HepG2 (cell line): ENCODE measurements at regions not wholly inside any gene's neighbourhood (a gene's known extent, or its start where the extent isn't known, plus 50 kb on each side); places are given as distances from the start of the nearest gene placed in this dataset.

Experiments used
- ATAC-seq: fragments of 200-7000 bp; cut with Tn5 transposase; 3 replicates; pipeline ENCODE4 v1.9.1; 2020; ENCODE audit warnings: mild to moderate bottlenecking, moderate library complexity
- BruUV-seq: library from RNA; stranded (reverse); fragments of 400-500 nt; replicated peaks from 2 replicates; lab custom pipeline; 2021; lab: Mats Ljungman, UMichigan
- CTCF ChIA-PET: fragments of 300-600 bp; formaldehyde crosslinking; extraction: SDS; loops from one replicate; lab custom pipeline; 2021; ENCODE audit warnings: low total read pairs, inconsistent platforms, low intra/inter-chr PET ratio; lab: Yijun Ruan, JAX
- POLR2A ChIA-PET: fragments of 350-600 bp; sonication (Branson Sonifier 250); formaldehyde crosslinking; loops from one replicate; lab custom pipeline; 2020; ENCODE audit warnings: antibody characterized with exemption, inconsistent platforms; lab: Yijun Ruan, JAX
- DNase-seq: peaks from one replicate; pipeline ENCODE4 v3.0.0-alpha.2; 2015; ENCODE audit warnings: low spot score
- FAIRE-seq: peaks from 3 replicates; lab custom pipeline; 2011; peaks lifted over from hg19 to GRCh38; lab: Jason Lieb, UNC
- H2AFZ ChIP-seq: one replicate; pipeline ENCODE4 v1.6.1; 2011; ENCODE audit warnings: low read length, inconsistent platforms
- H3K27ac ChIP-seq: fragments of 300-600 bp; 3 replicates; pipeline ENCODE4 v1.8.0; 2011; ENCODE audit warnings: mixed run types, mild to moderate bottlenecking, mixed read lengths, low read length, inconsistent platforms; ENCODE audit not compliant: insufficient read depth; ENCODE audit errors: extremely low read length
- H3K27me3 ChIP-seq, 2 experiments: fragments of 200-600 bp in 1 of 2; 2 replicates in 1 of 2; 3 replicates in 1 of 2; pipeline versions ENCODE4 v1.6.0 to v1.8.0; 2011; ENCODE audit warnings: low read length in 2 of 2, mild to moderate bottlenecking in 2 of 2, moderate library complexity in 2 of 2, inconsistent platforms in 1 of 2; ENCODE audit not compliant: insufficient read depth in 2 of 2, control insufficient read depth in 1 of 2
- H3K36me3 ChIP-seq, 2 experiments: fragments of 200-600 bp in 1 of 2; replicated peaks in 1 of 2; 2 replicates in 1 of 2; 3 replicates in 1 of 2; pipeline versions ENCODE4 v1.5.1 to v1.8.0; 2011; ENCODE audit warnings: low read length in 2 of 2, inconsistent platforms in 1 of 2; ENCODE audit not compliant: insufficient read depth in 2 of 2, control insufficient read depth in 1 of 2
- H3K4me1 ChIP-seq: 2 replicates; pipeline ENCODE4 v1.5.1; 2012; ENCODE audit warnings: low read length, inconsistent platforms; ENCODE audit not compliant: insufficient read depth
- H3K4me2 ChIP-seq: 2 replicates; pipeline ENCODE4 v1.6.0; 2011; ENCODE audit warnings: low read depth, low read length, inconsistent platforms
- H3K4me3 ChIP-seq, 3 experiments: fragments of 200-600 bp in 1 of 3; sonication (generic), shearing (Covaris generic) in 1 of 3; replicated peaks in 1 of 3; 2 replicates each; pipeline ENCODE4 v1.5.1; 2011 to 2016; ENCODE audit warnings: low read length in 3 of 3, inconsistent platforms in 2 of 3, low read depth in 2 of 3, mild to moderate bottlenecking in 2 of 3, control low read depth in 1 of 3, mixed read lengths in 1 of 3; ENCODE audit not compliant: insufficient read depth in 1 of 3
- H3K79me2 ChIP-seq: one replicate; pipeline ENCODE4 v1.6.1; 2011; ENCODE audit warnings: low read length, inconsistent platforms; ENCODE audit not compliant: insufficient read depth
- H3K9ac ChIP-seq: 2 replicates; pipeline ENCODE4 v1.6.0; 2011; ENCODE audit warnings: mild to moderate bottlenecking, low read depth, low read length, inconsistent platforms; ENCODE audit not compliant: insufficient read depth
- H3K9me3 ChIP-seq: 2 replicates; pipeline ENCODE4 v1.5.1; 2012; ENCODE audit warnings: mild to moderate bottlenecking, low read length
- H4K20me1 ChIP-seq: 2 replicates; pipeline ENCODE4 v1.6.0; 2011; ENCODE audit warnings: inconsistent platforms, mild to moderate bottlenecking, low read length, moderate library complexity; ENCODE audit not compliant: insufficient read depth
- AHDC1 ChIP-seq: sonication (generic); formaldehyde crosslinking; IDR thresholded peaks from 2 replicates; pipeline ENCODE4 v1.5.1; 2020; ENCODE audit warnings: mild to moderate bottlenecking, missing genetic modification reagents, borderline replicate concordance
- ARNT2 ChIP-seq: sonication (generic); formaldehyde crosslinking; IDR thresholded peaks from 2 replicates; pipeline ENCODE4 v1.8.0; 2022; ENCODE audit warnings: mild to moderate bottlenecking, low read depth, missing genetic modification reagents, moderate library complexity
- CERS6 ChIP-seq: sonication (generic); formaldehyde crosslinking; IDR thresholded peaks from 2 replicates; pipeline ENCODE4 v1.5.0; 2020; ENCODE audit warnings: missing genetic modification reagents
- CREB3 ChIP-seq: sonication (generic); formaldehyde crosslinking; IDR thresholded peaks from 2 replicates; pipeline ENCODE4 v1.5.0; 2020; ENCODE audit warnings: missing genetic modification reagents
- CSRNP2 ChIP-seq: sonication (generic); formaldehyde crosslinking; conservative IDR thresholded peaks from 2 replicates; pipeline ENCODE4 v1.8.0; 2022; ENCODE audit warnings: low read depth, missing genetic modification reagents
- MTERF4 ChIP-seq: sonication (generic); formaldehyde crosslinking; IDR thresholded peaks from 2 replicates; pipeline ENCODE4 v1.8.0; 2023; ENCODE audit warnings: mild to moderate bottlenecking, missing genetic modification reagents
- SALL2 ChIP-seq: sonication (generic); formaldehyde crosslinking; IDR thresholded peaks from 2 replicates; pipeline ENCODE4 v1.8.1; 2023; ENCODE audit warnings: mild to moderate bottlenecking, missing genetic modification reagents, inconsistent platforms
- ZC3H4 ChIP-seq: sonication (generic); formaldehyde crosslinking; IDR thresholded peaks from 2 replicates; pipeline ENCODE4 v1.4.0; 2020; ENCODE audit warnings: missing genetic modification reagents, borderline replicate concordance
- ZNF598 ChIP-seq: sonication (generic); formaldehyde crosslinking; IDR thresholded peaks from 2 replicates; pipeline ENCODE4 v1.5.1; 2020; ENCODE audit warnings: mild to moderate bottlenecking, missing genetic modification reagents, borderline replicate concordance
- ZNF800 ChIP-seq: sonication (generic); formaldehyde crosslinking; IDR thresholded peaks from 2 replicates; pipeline ENCODE4 v1.4.0; 2020; ENCODE audit warnings: missing genetic modification reagents
- WGBS: methylation state at CpG from one replicate; pipeline ENCODE4 v1.1.6; 2017; ENCODE audit warnings: low lambda C conversion rate; 5-methylcytosine and 5-hydroxymethylcytosine counted together
- in situ Hi-C: cut with HindIII; loops from 2 replicates; pipeline ENCODE4 v1.10.0; 2017; ENCODE audit warnings: low pct_unique_long_range_greater_than_20kb; ENCODE audit not compliant: extremely low pct_ligation_motif_present
- intact Hi-C: fragments of 100-400 bp; cut with micrococcal nuclease; formaldehyde crosslinking; loops from one replicate; pipeline ENCODE4 v1.10.0; 2022; ENCODE audit not compliant: unreplicated experiment

- FAIRE-seq, result no peak
- Histone ChIP-seq H3K9ac (no peak overlapping the region), H3K4me1 (peaks cover 31% of the 10 kb centered on the region), H3K4me2 (no peak overlapping the region), H4K20me1 (no peaks in the 10 kb centered on the region), H3K27ac (no peak overlapping the region), H3K36me3 (no peaks in the 10 kb centered on the region; a peak in 1 of 5 replicates), H3K79me2 (no peaks in the 10 kb centered on the region), H3K27me3 (no peaks in the 10 kb centered on the region), H2AFZ (no peak overlapping the region), H3K4me3 (no peak overlapping the region), H3K9me3 (no peaks in the 10 kb centered on the region)
- ChIA-PET POLR2A (no interaction called here), CTCF (no interaction called here)
- no TSS peak for BruUV-seq
- 96% methylated on average over 33 of the region's 33 CpGs for WGBS
- in situ Hi-C loops, result no loop called here
- DNase-seq, result no peak
- no peak for ATAC-seq
- intact Hi-C loops, result no loop called here
- TF ChIP-seq ARNT2 (CRISPR knock-in tag), result no peak
- no peak for TF ChIP-seq ZNF598 (CRISPR knock-in tag)
- no peak for TF ChIP-seq AHDC1 (CRISPR knock-in tag)
- no peak for TF ChIP-seq CSRNP2
- no peak for TF ChIP-seq ZNF800 (CRISPR knock-in tag)
- no peak for TF ChIP-seq MTERF4 (CRISPR knock-in tag)
- no peak for TF ChIP-seq CERS6
- TF ChIP-seq CREB3, result no peak
- TF ChIP-seq SALL2 (CRISPR knock-in tag), result no peak
- TF ChIP-seq ZC3H4 (CRISPR knock-in tag), result no peak
Measured at GRCh38 chr4:3369781-3370674, 71.7 kb upstream of the HGFAC start.
